GM13977 (cell line): ENCODE measurements at regions not wholly inside any gene's neighbourhood (a gene's known extent, or its start where the extent isn't known, plus 50 kb on each side); places are given as distances from the start of the nearest gene placed in this dataset.

Experiments
- DNase-seq: peaks from one replicate; pipeline ENCODE4 v3.0.0; 2012; ENCODE audit warnings: low spot score
- in situ Hi-C: fragments of 300-500 bp; cut with MboI; formaldehyde crosslinking; loops from one replicate; pipeline ENCODE4 v1.12.0; 2022; ENCODE audit warnings: low sequenced_read_pairs, low pct_unique_long_range_greater_than_20kb, mixed read lengths, inconsistent platforms; ENCODE audit not compliant: unreplicated experiment
- TF ChIP-seq, protein P1 (sequence below): IDR thresholded peaks from 2 replicates; pipeline ENCODE4 v1.5.1; 2012; ENCODE audit warnings: mild to moderate bottlenecking, control low read depth; ENCODE audit not compliant: insufficient read depth; ENCODE audit errors: extremely low read depth, missing control alignments

DNA sequence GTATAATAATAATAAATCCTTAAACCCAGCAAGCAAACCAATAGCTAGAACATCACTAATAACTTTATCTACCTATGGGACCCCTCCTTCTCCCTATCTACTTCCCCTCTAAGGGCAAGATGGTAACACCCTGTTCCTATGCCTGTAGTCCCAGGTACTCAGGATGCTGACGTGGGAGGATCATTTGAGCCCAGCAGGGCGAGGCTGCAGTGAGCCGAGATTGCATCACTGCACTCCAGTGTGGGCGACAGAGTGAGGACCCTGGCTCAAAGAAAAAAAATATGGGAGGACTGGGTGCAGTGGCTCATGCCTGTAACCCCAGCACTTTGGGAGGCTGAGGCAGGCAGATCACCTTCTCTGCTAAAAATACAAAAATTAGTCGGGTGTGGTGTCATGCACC is 143.1 kb upstream of the SLC45A1 start:
- TF ChIP-seq, protein P1, sequence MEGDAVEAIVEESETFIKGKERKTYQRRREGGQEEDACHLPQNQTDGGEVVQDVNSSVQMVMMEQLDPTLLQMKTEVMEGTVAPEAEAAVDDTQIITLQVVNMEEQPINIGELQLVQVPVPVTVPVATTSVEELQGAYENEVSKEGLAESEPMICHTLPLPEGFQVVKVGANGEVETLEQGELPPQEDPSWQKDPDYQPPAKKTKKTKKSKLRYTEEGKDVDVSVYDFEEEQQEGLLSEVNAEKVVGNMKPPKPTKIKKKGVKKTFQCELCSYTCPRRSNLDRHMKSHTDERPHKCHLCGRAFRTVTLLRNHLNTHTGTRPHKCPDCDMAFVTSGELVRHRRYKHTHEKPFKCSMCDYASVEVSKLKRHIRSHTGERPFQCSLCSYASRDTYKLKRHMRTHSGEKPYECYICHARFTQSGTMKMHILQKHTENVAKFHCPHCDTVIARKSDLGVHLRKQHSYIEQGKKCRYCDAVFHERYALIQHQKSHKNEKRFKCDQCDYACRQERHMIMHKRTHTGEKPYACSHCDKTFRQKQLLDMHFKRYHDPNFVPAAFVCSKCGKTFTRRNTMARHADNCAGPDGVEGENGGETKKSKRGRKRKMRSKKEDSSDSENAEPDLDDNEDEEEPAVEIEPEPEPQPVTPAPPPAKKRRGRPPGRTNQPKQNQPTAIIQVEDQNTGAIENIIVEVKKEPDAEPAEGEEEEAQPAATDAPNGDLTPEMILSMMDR: no peak
- no peak for DNase-seq
- in situ Hi-C loops: no loop called here

DNA sequence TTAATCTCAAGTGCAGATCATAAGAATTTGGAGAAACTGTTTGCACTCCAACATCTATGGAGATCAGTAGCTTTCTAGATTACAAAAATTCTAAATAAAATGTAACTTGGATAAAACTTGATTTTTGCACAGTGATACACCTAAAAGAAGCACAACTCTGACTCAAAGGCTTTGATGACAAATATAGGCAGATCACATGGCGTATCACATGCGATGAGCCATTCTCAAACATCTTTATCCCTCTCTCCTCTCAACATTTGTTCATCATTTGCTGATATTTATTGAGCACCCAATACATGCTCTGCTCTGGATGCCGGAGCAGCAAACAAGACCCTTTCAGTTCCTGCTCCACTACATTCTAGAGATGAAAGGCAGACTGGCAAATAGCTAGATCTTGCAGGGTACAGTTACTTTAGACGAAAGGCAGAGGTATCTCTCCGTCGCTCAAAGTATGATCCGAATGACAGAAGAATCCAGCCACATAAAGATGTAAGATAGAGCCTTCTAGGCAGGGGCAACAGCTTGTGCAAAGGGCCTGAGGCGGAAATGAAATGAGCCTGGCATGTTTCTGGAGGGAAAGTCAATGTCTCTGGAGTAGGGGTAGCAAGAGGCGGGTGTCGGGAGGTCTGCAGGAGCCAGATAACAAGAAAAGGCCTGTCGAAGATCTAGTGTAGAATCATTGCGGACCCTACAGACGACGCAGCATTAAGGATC is 145.8 kb upstream of the ERRFI1 start:
- DNase-seq: no peak
- in situ Hi-C loops: no loop called here
- TF ChIP-seq, protein P1: no peak

DNA sequence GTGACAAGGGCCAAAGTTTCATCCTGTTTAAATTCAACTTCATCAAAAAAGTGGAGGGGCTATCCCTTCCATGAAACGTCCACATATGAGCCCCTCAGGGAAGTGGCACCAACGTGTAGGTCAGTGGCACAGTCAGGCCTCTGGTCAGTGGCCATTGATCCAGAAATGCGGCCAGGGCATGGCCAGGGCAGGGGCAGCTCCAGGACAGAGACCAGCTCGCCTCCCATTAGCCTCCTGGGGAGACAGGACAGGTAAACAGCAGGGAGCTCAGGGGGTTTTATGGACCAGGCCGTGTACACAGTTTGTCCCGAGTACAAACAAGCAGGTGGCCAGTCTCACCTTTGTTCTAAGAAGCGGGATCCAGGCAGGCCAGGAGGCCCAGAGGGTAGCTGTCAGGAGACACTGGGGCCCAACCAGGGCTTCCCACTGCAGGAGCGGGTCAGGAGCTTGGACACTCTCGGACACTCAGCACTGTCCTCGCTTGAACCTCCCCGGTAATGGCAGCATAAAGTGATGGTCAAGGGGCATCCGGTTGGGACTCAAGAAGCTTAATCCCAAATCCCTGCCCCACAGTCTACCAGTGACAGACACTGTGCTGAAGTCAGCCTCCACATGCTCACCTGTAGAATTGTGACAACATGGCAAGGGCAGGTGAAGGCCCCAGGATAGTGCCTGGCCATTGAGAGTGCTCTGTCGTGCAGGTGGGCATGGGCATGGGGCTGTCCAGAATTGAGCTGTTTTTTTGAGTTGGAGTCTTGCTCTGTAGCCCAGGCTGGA is 144.1 kb upstream of the ERRFI1 start:
- in situ Hi-C loops: no loop called here
- TF ChIP-seq, protein P1: no peak
- DNase-seq: no peak

DNA sequence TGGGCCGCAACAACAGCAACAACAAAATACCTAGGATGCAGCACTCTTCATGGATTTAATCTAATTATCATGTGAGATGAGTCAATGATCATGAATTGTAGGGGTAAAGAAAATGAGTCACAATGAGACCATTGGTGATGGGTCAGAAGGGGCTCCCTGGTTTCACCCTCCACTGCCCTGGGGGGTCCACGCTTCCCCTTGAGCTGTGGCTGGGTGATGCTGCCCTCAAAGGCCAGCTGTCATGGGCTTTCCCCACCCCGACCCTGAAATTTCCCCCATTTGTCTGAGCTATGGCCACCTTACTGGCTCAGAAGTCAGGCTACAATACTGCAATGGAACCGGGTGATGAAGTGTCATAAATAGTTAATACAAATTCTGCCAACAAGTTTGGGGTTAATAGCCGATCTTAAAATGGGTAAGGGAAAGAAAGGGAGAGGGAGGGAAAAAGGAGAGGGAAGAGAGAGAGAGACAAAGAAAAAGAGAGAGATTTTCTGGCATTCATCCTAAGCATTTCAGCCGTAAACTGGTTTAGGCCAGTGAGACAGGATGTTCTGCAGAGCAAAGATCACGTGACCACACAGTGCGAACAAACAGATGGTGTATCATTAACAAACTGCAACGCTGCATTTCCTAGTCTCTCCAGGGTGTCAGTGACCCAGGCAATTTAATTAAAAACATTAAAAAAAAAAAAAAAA is 143.4 kb upstream of the ERRFI1 start:
- TF ChIP-seq, protein P1: no peak
- peak; percentile 71 for DNase-seq
- in situ Hi-C loops: no loop called here

DNA sequence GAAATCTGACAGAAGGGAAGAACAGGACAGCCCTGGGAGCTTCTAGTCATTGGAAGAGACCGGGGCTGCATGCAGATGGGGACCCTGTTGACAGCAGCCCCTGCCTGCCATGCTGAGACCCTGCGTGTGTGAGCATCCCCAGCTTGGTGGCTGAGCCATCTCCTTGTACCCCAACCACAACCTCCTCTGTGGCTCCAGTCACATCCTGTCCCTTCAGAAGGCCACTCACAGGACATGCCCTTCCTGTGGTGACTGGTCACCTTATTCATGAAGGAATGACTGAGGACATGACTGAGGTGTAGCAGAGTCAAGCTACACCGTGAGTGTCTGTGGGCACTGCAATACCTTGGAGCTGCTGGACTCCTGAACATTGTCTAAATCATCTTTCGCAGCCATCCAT is 141.8 kb upstream of the ERRFI1 start:
- in situ Hi-C loops: no loop called here
- TF ChIP-seq, protein P1: no peak
- DNase-seq: no peak

DNA sequence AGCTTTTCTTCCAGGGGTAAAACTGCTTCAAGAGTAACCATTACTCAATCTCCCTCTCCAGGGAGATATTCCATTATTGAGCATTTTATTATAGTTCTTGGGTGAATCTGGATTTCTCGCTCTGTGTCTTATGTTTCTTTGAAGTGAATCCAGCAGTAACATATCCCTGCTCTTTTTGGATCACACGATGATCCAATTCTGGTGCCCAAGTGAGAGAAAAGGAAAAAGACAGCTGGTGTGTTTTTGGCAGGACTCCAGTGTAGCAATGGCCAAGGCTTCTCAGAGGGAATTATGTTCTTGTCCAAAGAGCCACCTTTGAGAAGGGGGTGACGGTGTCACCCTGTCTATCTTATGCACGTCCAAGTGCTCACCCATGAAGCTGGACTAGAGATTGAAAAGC is 140.3 kb upstream of the ERRFI1 start:
- in situ Hi-C loops: no loop called here
- TF ChIP-seq, protein P1: no peak
- no peak for DNase-seq
